ENCODE measurements at regions not wholly inside any gene's neighbourhood (a gene's known extent, or its start where the extent isn't known, plus 50 kb on each side); places are given as distances from the start of the nearest gene placed in this dataset.

DNA sequence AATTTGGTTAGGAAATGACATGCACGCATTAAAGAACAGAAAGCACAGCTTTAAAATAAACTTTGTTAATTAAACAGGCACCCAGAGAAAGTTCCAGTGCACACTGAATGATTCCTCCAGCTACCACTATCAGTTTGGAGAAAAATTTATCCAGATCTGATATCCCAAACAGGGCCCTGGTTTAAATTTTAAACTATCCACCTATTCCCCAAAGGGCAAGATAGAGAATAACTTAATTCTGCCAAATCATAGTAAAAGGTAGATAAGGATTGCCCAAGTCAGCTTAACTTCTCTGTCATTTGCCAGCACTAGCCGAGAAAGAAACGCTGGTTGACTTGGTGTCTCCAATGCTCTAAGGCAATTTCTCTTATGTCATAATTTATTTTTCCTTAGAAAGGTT, 321.9 kb upstream of the PKDCC start:
- Histone ChIP-seq H3K79me2 (ENCODE audit: insufficient read depth, low read depth) (no peaks in the 10 kb centered on the region), H3K27ac (no peak overlapping the region), H3K4me1 (ENCODE audit: low read depth, poor library complexity, severe bottlenecking) (peaks cover 2% of the 10 kb centered on the region), H3K27me3 (ENCODE audit: insufficient read depth, low read depth) (no peaks in the 10 kb centered on the region), H3K4me3 (IDR thresholded peaks at IDR 0.05; ENCODE audit: insufficient read depth, low read depth, low read length) (no peak overlapping the region), H2AFZ (ENCODE audit: low read depth) (no peak overlapping the region), H3K36me3 (ENCODE audit: insufficient read depth) (no peaks in the 10 kb centered on the region), H3K9ac (no peak overlapping the region), H4K20me1 (ENCODE audit: insufficient read depth) (no peaks in the 10 kb centered on the region), H3K4me2 (no peak overlapping the region)
- no peak for TF ChIP-seq CTCF (conservative IDR thresholded peaks at IDR 0.05; ENCODE audit: low read depth, low read length)

DNA sequence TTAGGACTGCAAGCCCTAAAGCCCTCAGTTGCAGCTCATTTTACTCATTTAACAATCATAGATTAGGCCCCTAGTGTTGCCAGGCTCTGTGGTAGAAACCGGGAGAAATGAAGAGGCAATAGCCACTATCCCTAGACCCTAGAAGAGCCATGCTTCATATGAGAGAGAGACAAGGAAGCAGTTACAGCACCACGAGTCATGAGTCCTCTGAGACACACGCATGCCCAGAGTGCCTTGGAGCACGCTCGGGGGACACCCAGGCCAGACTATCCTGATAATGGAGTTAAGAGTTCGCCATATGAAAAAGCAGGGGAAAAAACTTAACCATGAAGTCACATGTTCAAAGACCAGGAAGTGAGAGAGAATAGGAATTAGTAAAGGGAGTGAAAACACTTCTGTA, 321.5 kb upstream of the PKDCC start:
- Histone ChIP-seq H3K4me3 (IDR thresholded peaks at IDR 0.05; ENCODE audit: insufficient read depth, low read depth, low read length) (no peak overlapping the region), H3K27ac (no peak overlapping the region), H3K79me2 (ENCODE audit: insufficient read depth, low read depth) (no peaks in the 10 kb centered on the region), H3K9ac (no peak overlapping the region), H4K20me1 (ENCODE audit: insufficient read depth) (no peaks in the 10 kb centered on the region), H3K36me3 (ENCODE audit: insufficient read depth) (no peaks in the 10 kb centered on the region), H3K27me3 (ENCODE audit: insufficient read depth, low read depth) (no peaks in the 10 kb centered on the region), H2AFZ (ENCODE audit: low read depth) (no peak overlapping the region), H3K4me1 (ENCODE audit: low read depth, poor library complexity, severe bottlenecking) (no peaks in the 10 kb centered on the region), H3K4me2 (no peak overlapping the region)
- TF ChIP-seq CTCF (conservative IDR thresholded peaks at IDR 0.05; ENCODE audit: low read depth, low read length) = no peak

DNA sequence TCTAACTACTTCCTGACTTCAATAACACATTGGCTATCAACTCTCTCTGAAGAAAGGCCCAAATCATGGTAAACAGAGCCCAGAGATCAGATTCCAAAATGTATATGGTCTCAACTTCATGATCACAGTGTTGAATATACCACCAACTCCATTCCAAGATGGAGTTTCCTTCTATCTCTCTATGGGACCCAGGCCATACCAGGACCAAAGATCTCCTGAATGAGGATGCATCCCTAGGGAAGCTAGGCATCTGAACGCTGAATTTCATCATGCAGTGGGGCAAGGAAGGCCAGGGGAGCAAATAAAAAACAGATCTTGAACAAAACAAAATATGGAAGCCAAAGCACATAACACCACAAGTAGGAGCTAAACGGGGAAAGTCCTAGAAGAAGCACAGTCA, 320.7 kb upstream of the PKDCC start:
- Histone ChIP-seq H3K4me2 (no peak overlapping the region), H3K9ac (no peak overlapping the region), H3K27ac (no peak overlapping the region), H3K27me3 (ENCODE audit: insufficient read depth, low read depth) (no peaks in the 10 kb centered on the region), H3K4me3 (IDR thresholded peaks at IDR 0.05; ENCODE audit: insufficient read depth, low read depth, low read length) (no peak overlapping the region), H2AFZ (ENCODE audit: low read depth) (no peak overlapping the region), H3K36me3 (ENCODE audit: insufficient read depth) (no peaks in the 10 kb centered on the region), H3K4me1 (ENCODE audit: low read depth, poor library complexity, severe bottlenecking) (no peaks in the 10 kb centered on the region), H4K20me1 (ENCODE audit: insufficient read depth) (no peaks in the 10 kb centered on the region), H3K79me2 (ENCODE audit: insufficient read depth, low read depth) (no peaks in the 10 kb centered on the region)
- TF ChIP-seq CTCF (conservative IDR thresholded peaks at IDR 0.05; ENCODE audit: low read depth, low read length) = no peak

- no peaks in the 10 kb centered on the region for H3K79me2 ChIP-seq (ENCODE audit: insufficient read depth, low read depth)
- H2AFZ ChIP-seq (ENCODE audit: low read depth) = no peak overlapping the region
- H3K36me3 ChIP-seq (ENCODE audit: insufficient read depth) = no peaks in the 10 kb centered on the region
- H3K4me2 ChIP-seq = no peak overlapping the region
- no peak overlapping the region for H3K27ac ChIP-seq
- H3K4me1 ChIP-seq (ENCODE audit: low read depth, poor library complexity, severe bottlenecking) = no peaks in the 10 kb centered on the region
- H4K20me1 ChIP-seq (ENCODE audit: insufficient read depth) = no peaks in the 10 kb centered on the region
- TF ChIP-seq CTCF (conservative IDR thresholded peaks at IDR 0.05; ENCODE audit: low read depth, low read length) = no peak
- no peaks in the 10 kb centered on the region for H3K27me3 ChIP-seq (ENCODE audit: insufficient read depth, low read depth)
- no peak overlapping the region for H3K9ac ChIP-seq
- H3K4me3 ChIP-seq (IDR thresholded peaks at IDR 0.05; ENCODE audit: insufficient read depth, low read depth, low read length) = no peak overlapping the region
These were observed 320.1 kb upstream of the PKDCC start for GRCh38 chr2:41727711-41728110.
